Ascending aorta (tissue), 2 donors: ENCODE measurements at regions not wholly inside any gene's neighbourhood (a gene's known extent, or its start where the extent isn't known, plus 50 kb on each side); places are given as distances from the start of the nearest gene placed in this dataset.

Experiments used
- DNase-seq, 2 donors: peaks; one replicate each; pipeline ENCODE4 v3.0.0-alpha.2; 2019; ENCODE audit warnings: low spot score in 2 of 2
- H3K27ac ChIP-seq, 2 donors: fragments of 200-600 bp; sonication (generic); one replicate each; pipeline ENCODE4 v1.5.1; 2016 to 2017; ENCODE audit warnings: mild to moderate bottlenecking in 1 of 2
- H3K27me3 ChIP-seq: fragments of 200-600 bp; sonication (generic); one replicate; pipeline ENCODE4 v1.5.1; 2017
- H3K36me3 ChIP-seq, 2 donors: fragments of 200-600 bp; sonication (generic); one replicate each; pipeline ENCODE4 v1.5.1; 2016
- H3K4me1 ChIP-seq, 2 donors: fragments of 200-600 bp; sonication (generic); one replicate each; pipeline ENCODE4 v1.5.1; 2016 to 2017; ENCODE audit warnings: mild to moderate bottlenecking in 1 of 2
- H3K4me3 ChIP-seq, 2 donors: fragments of 200-600 bp; sonication (generic); one replicate each; pipeline ENCODE4 v1.5.1; 2016 to 2017; ENCODE audit warnings: mild to moderate bottlenecking in 1 of 2
- H3K9me3 ChIP-seq, 2 donors: fragments of 200-600 bp; sonication (generic); one replicate each; pipeline ENCODE4 v1.5.1; 2016
- intact Hi-C: fragments of 100-400 bp; cut with DNase I; formaldehyde crosslinking; loops from one replicate; pipeline ENCODE4 v1.15.1; 2023
- TF ChIP-seq, protein P1 (sequence below), 3 experiments: fragments of 200-600 bp in 2 of 3; fragments of 450-650 bp in 1 of 3; sonication (generic) in 2 of 3; IDR thresholded peaks; one replicate each; pipeline ENCODE4 v1.5.1; 2016 to 2019; ENCODE audit warnings: antibody characterized with exemption in 3 of 3, mild to moderate bottlenecking in 1 of 3, moderate library complexity in 1 of 3

DNA sequence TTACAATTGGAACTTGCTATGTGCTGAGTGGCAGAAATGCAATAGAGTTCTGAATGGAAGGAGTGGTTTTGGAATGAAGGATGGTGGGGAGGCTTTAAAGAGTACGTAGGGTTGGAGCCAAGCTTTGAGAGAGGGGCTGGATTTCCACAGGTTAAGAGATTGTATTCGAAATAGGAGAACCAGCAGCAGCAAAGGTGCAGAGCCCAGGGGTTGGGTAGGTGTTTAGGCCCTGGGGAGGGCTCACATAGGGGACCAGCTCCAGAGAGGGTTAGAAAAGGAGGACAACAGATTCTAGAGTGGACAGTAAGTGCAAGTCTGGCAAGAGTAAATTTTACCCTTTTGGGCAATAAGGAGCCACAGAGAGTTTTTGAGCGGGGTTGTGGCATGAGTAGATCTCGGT is 297.2 kb downstream of the RPS24 start:
- Histone ChIP-seq H3K4me1 (peaks cover 5 to 28% of the 10 kb centered on the region in 2 donors), H3K4me3 (no peak overlapping the region), H3K9me3 (peaks cover 0 to 14% of the 10 kb centered on the region in 2 donors), H3K27ac (peak overlapping the region; percentile 40 to 67), H3K27me3 (no peaks in the 10 kb centered on the region), H3K36me3 (no peaks in the 10 kb centered on the region)
- DNase-seq, result no peak
- intact Hi-C loops, result loop anchor here (1.0 kb wide), 1 partner anchor 28 kb away; no protein-coding TSS in a partner anchor
- TF ChIP-seq, protein P1, sequence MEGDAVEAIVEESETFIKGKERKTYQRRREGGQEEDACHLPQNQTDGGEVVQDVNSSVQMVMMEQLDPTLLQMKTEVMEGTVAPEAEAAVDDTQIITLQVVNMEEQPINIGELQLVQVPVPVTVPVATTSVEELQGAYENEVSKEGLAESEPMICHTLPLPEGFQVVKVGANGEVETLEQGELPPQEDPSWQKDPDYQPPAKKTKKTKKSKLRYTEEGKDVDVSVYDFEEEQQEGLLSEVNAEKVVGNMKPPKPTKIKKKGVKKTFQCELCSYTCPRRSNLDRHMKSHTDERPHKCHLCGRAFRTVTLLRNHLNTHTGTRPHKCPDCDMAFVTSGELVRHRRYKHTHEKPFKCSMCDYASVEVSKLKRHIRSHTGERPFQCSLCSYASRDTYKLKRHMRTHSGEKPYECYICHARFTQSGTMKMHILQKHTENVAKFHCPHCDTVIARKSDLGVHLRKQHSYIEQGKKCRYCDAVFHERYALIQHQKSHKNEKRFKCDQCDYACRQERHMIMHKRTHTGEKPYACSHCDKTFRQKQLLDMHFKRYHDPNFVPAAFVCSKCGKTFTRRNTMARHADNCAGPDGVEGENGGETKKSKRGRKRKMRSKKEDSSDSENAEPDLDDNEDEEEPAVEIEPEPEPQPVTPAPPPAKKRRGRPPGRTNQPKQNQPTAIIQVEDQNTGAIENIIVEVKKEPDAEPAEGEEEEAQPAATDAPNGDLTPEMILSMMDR (IDR thresholded peaks at IDR 0.05), result no peak

DNA sequence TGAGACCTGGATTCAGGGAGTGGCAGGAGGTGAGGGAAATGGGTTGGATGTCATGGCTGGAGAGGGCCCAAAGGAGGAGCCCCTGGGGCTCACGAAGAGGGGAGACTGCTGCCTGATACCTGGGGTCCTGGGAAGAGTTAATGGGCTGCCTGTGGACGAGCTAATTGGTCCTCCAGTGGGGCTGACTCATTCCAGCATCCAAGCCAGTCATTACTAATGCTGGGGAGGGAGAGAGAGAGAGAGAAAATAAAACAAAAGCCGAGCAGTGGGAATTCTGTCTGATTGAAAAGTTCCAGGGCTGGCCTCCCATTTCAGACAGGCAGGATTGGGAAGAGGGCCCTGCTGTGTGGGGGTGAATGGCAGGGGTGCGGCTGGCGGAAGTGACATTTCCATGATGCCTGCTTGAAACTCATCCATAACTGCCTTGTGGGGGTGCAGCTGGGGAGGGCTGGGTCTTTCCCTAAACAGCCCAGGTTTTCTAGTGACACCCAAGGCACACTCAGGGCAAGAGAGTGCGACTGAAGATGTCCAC is 297.8 kb downstream of the RPS24 start:
- Histone ChIP-seq H3K9me3 (peaks cover 0 to 9% of the 10 kb centered on the region in 2 donors), H3K4me1 (peaks cover 6 to 34% of the 10 kb centered on the region in 2 donors), H3K27ac (peak overlapping the region; percentile 40 to 67), H3K4me3 (no peak overlapping the region), H3K27me3 (no peaks in the 10 kb centered on the region), H3K36me3 (no peaks in the 10 kb centered on the region)
- intact Hi-C loops, result loop anchor here (1.0 kb wide), 1 partner anchor 28 kb away; no protein-coding TSS in a partner anchor
- TF ChIP-seq, protein P1 (IDR thresholded peaks at IDR 0.05), result no peak
- peak in 1 of 2 donors; percentile 65 for DNase-seq

DNA sequence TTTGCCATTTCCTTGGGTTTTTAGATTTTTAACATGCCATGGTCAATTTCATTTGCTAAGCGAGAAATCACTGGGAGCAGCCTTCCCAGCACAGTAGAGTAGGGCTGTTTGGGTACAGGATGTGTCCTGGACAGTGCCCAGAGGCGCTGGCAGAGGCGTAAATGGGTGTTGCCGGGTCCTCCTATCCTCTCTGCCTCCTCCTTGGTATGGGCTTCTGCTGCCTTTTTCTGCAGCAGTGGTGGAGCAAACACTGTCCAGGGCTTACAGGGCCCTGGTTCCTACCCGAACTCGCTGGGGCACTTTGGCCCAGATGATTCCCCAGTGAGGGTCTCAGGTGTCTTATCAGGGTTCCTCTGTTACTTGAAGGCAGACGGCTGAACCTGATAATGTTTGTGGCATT is 298.3 kb downstream of the RPS24 start:
- intact Hi-C loops, result no loop called here
- no peak for DNase-seq
- peaks cover 0 to 5% of the 10 kb centered on the region in 2 donors for H3K9me3 ChIP-seq
- H3K27ac ChIP-seq, result peak overlapping the region; percentile 40 to 67
- TF ChIP-seq, protein P1 (IDR thresholded peaks at IDR 0.05), result no peak
- H3K36me3 ChIP-seq, result no peaks in the 10 kb centered on the region
- no peak overlapping the region for H3K4me3 ChIP-seq
- peaks cover 6 to 35% of the 10 kb centered on the region in 2 donors for H3K4me1 ChIP-seq
- no peaks in the 10 kb centered on the region for H3K27me3 ChIP-seq

DNA sequence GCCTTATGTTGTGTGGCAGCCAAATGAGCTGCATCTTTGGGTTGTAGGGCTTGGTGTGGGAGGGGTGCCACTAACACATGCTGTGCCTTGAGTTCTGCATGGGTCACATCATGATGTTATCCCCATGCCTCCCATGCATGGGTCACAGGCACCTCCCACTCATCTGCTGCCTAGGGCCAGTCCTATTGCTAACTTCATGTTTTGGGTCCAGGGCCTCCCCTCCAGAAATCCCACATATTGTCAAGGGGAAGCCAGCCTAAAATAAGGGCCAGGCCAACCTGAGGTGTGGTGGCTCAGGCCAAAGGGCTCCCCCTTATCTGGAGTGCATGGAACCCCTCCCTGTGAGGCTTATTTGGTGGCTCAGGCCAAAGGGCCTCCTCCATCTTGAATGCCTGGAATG is 299.0 kb downstream of the RPS24 start:
- Histone ChIP-seq H3K27ac (peak overlapping the region in 1 of 2 donors; percentile 67), H3K36me3 (no peaks in the 10 kb centered on the region), H3K4me1 (peaks cover 6 to 35% of the 10 kb centered on the region in 2 donors), H3K4me3 (no peak overlapping the region), H3K27me3 (no peaks in the 10 kb centered on the region), H3K9me3 (peaks cover 0 to under 1% of the 10 kb centered on the region in 2 donors)
- peak in 1 of 2 donors; percentile 54 for DNase-seq
- intact Hi-C loops, result no loop called here
- TF ChIP-seq, protein P1 (IDR thresholded peaks at IDR 0.05), result no peak

DNA sequence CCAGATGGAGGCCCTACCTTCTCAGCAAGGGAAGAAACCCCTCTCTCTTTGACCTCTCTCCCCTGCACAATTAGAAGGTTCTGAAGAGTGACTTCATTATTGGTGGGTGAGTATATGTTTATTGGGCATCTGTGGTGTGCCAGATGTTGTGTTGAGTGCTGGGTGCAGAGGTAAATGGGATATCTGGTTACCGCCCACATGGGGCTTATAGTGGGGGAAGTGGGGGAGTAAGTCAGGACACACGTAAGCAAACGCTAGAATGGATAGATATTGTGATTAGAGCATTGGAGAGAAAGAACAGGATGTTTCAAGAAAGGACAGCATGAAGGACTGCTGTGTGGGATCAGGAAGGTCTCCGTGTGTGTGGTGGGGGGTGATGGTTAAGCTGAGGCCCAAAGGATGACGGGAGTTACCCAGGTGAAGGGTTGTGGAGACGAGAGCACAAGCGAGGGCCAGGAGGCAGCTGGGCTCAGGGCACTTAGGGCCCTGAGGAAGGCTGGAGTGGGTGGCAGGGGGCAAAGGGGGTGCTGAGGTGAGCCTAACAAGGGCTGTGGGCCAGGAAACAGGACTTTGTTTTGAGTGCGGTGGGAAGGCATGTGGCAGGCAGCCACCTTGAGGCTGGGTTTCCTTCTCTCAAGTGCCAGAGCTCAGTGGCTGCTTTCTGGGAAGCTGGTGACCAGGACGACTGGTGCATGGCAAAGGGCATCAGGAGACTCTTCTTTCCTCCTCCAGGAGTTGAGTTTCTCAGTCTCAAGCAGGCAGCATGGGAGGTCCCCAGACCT is 299.9 kb downstream of the RPS24 start:
- no peaks in the 10 kb centered on the region for H3K27me3 ChIP-seq
- DNase-seq, result peak in 1 of 2 donors; percentile 51
- no peak overlapping the region for H3K27ac ChIP-seq
- H3K9me3 ChIP-seq, result no peaks in the 10 kb centered on the region
- intact Hi-C loops, result no loop called here
- TF ChIP-seq, protein P1 (IDR thresholded peaks at IDR 0.05), result no peak
- H3K36me3 ChIP-seq, result no peaks in the 10 kb centered on the region
- H3K4me1 ChIP-seq, result peaks cover 6 to 35% of the 10 kb centered on the region in 2 donors
- no peak overlapping the region for H3K4me3 ChIP-seq
